Endothelial cell of umbilical vein (primary cell): ENCODE measurements at regions not wholly inside any gene's neighbourhood (a gene's known extent, or its start where the extent isn't known, plus 50 kb on each side); places are given as distances from the start of the nearest gene placed in this dataset.

Source experiments
- BruUV-seq: library from RNA; stranded (reverse); fragments of 400-500 nt; replicated peaks from 2 replicates; lab custom pipeline; 2021; lab: Mats Ljungman, UMichigan
- CTCF ChIA-PET: fragments of 300-600, 350-600 bp; sonication (Branson Sonifier 250); formaldehyde crosslinking; loops from one replicate; lab custom pipeline; 2021; ENCODE audit warnings: antibody characterized with exemption, inconsistent platforms; lab: Charles Lee
- POLR2A ChIA-PET: fragments of 300-600, 350-600 bp; sonication (Branson Sonifier 250); formaldehyde crosslinking; loops from one replicate; lab custom pipeline; 2021; ENCODE audit warnings: antibody characterized with exemption, inconsistent platforms; lab: Charles Lee
- DNase-seq: peaks from one replicate; pipeline ENCODE4 v3.0.0-alpha.2; 2011; ENCODE audit warnings: low read depth, low spot score
- FAIRE-seq: peaks from 2 replicates; lab custom pipeline; 2011; peaks lifted over from hg19 to GRCh38; lab: Jason Lieb, UNC
- H2AFZ ChIP-seq: 2 replicates; pipeline ENCODE4 v1.6.0; 2012; ENCODE audit warnings: low read depth, low read length, control low read depth, inconsistent platforms
- H3K27ac ChIP-seq: 2 replicates; pipeline ENCODE4 v1.5.1; 2011; ENCODE audit warnings: low read depth, mild to moderate bottlenecking, control low read depth, low read length, moderate library complexity; ENCODE audit not compliant: insufficient read depth
- H3K27me3 ChIP-seq, 2 experiments: 2 replicates each; pipeline versions ENCODE4 v1.6.0 to v1.6.1; 2011; ENCODE audit warnings: low read length in 2 of 2, mixed read lengths in 1 of 2; ENCODE audit not compliant: control insufficient read depth in 2 of 2, insufficient read depth in 2 of 2
- H3K36me3 ChIP-seq, 2 experiments: 2 replicates in 1 of 2; 3 replicates in 1 of 2; pipeline ENCODE4 v1.5.1; 2011; ENCODE audit warnings: low read length in 2 of 2, mild to moderate bottlenecking in 1 of 2, moderate library complexity in 1 of 2; ENCODE audit not compliant: control insufficient read depth in 2 of 2, insufficient read depth in 2 of 2; ENCODE audit errors: extremely low read depth in 1 of 2
- H3K4me1 ChIP-seq: 3 replicates; pipeline ENCODE4 v1.5.1; 2011; ENCODE audit warnings: mild to moderate bottlenecking, low read length; ENCODE audit not compliant: control insufficient read depth, insufficient read depth; ENCODE audit errors: extremely low read depth
- H3K4me2 ChIP-seq: 2 replicates; pipeline ENCODE4 v1.6.1; 2011; ENCODE audit warnings: low read length, control low read depth, mixed read lengths; ENCODE audit not compliant: insufficient read depth
- H3K4me3 ChIP-seq, 3 experiments: fragments of 200-600 bp in 1 of 3; sonication (generic), shearing (Covaris generic) in 1 of 3; replicated peaks in 1 of 3; 2 replicates each; pipeline ENCODE4 v1.5.1; 2011 to 2016; ENCODE audit warnings: control low read depth in 3 of 3, low read length in 3 of 3, mild to moderate bottlenecking in 2 of 3, inconsistent platforms in 1 of 3, low read depth in 1 of 3, moderate library complexity in 1 of 3; ENCODE audit not compliant: insufficient read depth in 1 of 3
- H3K79me2 ChIP-seq: 2 replicates; pipeline ENCODE4 v1.6.0; 2012; ENCODE audit warnings: low read length, inconsistent platforms; ENCODE audit not compliant: control insufficient read depth, insufficient read depth
- H3K9ac ChIP-seq: replicated peaks from 2 replicates; pipeline ENCODE3; 2011; ENCODE audit warnings: low read length, control low read depth; ENCODE audit not compliant: insufficient read depth; ENCODE audit errors: extremely low read depth
- H3K9me1 ChIP-seq: replicated peaks from 3 replicates; pipeline ENCODE4 v1.6.0; 2011; ENCODE audit warnings: mild to moderate bottlenecking, low read length; ENCODE audit not compliant: control insufficient read depth, insufficient read depth; ENCODE audit errors: extremely low read depth
- H3K9me3 ChIP-seq: replicated peaks from 2 replicates; pipeline ENCODE4 v1.5.1; 2012; ENCODE audit warnings: low read length, inconsistent platforms; ENCODE audit not compliant: control insufficient read depth, insufficient read depth
- H4K20me1 ChIP-seq: replicated peaks from 2 replicates; pipeline ENCODE3; 2011; ENCODE audit warnings: mild to moderate bottlenecking, low read length; ENCODE audit not compliant: control insufficient read depth, insufficient read depth; ENCODE audit errors: extremely low read depth
- EZH2 ChIP-seq: IDR thresholded peaks from 2 replicates; pipeline ENCODE4 v1.6.1; 2012; ENCODE audit warnings: borderline replicate concordance, low read depth, mild to moderate bottlenecking, moderate library complexity, low read length, inconsistent platforms; ENCODE audit not compliant: severe bottlenecking
- FOS ChIP-seq: IDR thresholded peaks from 2 replicates; pipeline ENCODE4 v1.6.1; 2011; ENCODE audit warnings: mild to moderate bottlenecking, low read length, moderate library complexity, borderline replicate concordance; ENCODE audit not compliant: insufficient read depth
- GATA2 ChIP-seq: IDR thresholded peaks from 2 replicates; pipeline ENCODE4 v1.7.0; 2011; ENCODE audit warnings: low read depth, mild to moderate bottlenecking, moderate library complexity, mixed read lengths, low read length; ENCODE audit not compliant: insufficient read length, insufficient read depth
- JUN ChIP-seq: IDR thresholded peaks from 2 replicates; pipeline ENCODE4 v1.6.1; 2011; ENCODE audit warnings: borderline replicate concordance, low read depth; ENCODE audit not compliant: insufficient read length, insufficient read depth
- MYC ChIP-seq: IDR thresholded peaks from one replicate; pipeline ENCODE4 v1.6.1; 2011; ENCODE audit warnings: mild to moderate bottlenecking, low read depth, low read length
- POLR2A ChIP-seq: IDR thresholded peaks from 2 replicates; pipeline ENCODE4 v1.6.1; 2012; ENCODE audit warnings: low read depth, mild to moderate bottlenecking, control low read depth, low read length
- POLR2AphosphoS5 ChIP-seq: IDR thresholded peaks from 2 replicates; pipeline ENCODE4 v1.6.1; 2012; ENCODE audit warnings: low read depth, mild to moderate bottlenecking, control low read depth, low read length, moderate library complexity; ENCODE audit not compliant: insufficient read depth
- dilution Hi-C: fragments of 300-500 bp; cut with MboI; formaldehyde crosslinking; loops from one replicate; pipeline ENCODE4 v1.15.0; 2019; ENCODE audit warnings: low sequenced_read_pairs; ENCODE audit not compliant: extremely low pct_ligation_motif_present
- intact Hi-C: fragments of 100-400 bp; cut with micrococcal nuclease; formaldehyde crosslinking; loops from one replicate; pipeline ENCODE4 v1.10.0; 2022
- TF ChIP-seq, protein P1 (sequence below): IDR thresholded peaks from 2 replicates; pipeline ENCODE4 v1.6.1; 2011; ENCODE audit not compliant: insufficient read depth, insufficient read length
- TF ChIP-seq, protein P2 (sequence below), 2 donors: IDR thresholded peaks; 1 replicate in 1 of 2; 2 replicates in 1 of 2; pipeline ENCODE4 v1.5.1; 2011; ENCODE audit warnings: low read length in 2 of 2, mild to moderate bottlenecking in 2 of 2, moderate library complexity in 2 of 2, control low read depth in 1 of 2, inconsistent platforms in 1 of 2, low read depth in 1 of 2; ENCODE audit not compliant: insufficient read depth in 1 of 2; ENCODE audit errors: extremely low read depth in 1 of 2

DNA sequence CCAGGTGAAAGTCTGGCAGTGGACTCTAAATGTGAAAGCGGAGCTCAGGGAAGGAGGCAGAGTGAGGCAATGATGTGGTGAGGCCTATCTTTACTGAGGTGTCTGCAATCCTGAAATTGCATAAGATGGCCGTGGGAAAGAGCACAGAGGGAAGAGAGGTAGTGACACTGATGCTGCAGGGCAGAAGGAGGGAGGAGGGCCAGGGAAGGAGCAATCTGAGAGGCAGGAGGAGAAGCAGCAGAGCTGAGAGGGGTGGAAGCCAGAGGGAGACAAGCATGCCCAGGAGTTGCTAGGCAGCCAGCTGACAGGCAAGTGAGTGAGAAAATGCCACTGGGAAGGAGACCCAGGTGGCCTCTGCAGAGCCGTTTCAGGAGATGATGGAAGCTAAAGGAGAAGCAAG lies 97.4 kb upstream of the CNR1 start:
- BruUV-seq, result no TSS peak

More for the DNA sequence above, 97.4 kb upstream of the CNR1 start:
- Histone ChIP-seq H3K9ac (no peak overlapping the region), H3K9me3 (no peaks in the 10 kb centered on the region), H4K20me1 (no peaks in the 10 kb centered on the region), H2AFZ (no peak overlapping the region), H3K27me3 (no peaks in the 10 kb centered on the region), H3K4me2 (no peak overlapping the region), H3K4me3 (no peak overlapping the region), H3K79me2 (no peaks in the 10 kb centered on the region), H3K27ac (no peak overlapping the region), H3K4me1 (no peaks in the 10 kb centered on the region), H3K9me1 (no peaks in the 10 kb centered on the region), H3K36me3 (no peaks in the 10 kb centered on the region)
- intact Hi-C loops (no loop called here), dilution Hi-C loops (no loop called here)
- FAIRE-seq, result no peak
- POLR2A ChIA-PET, result no interaction called here
- TF ChIP-seq GATA2, result no peak
- TF ChIP-seq JUN, result no peak
- no peak for TF ChIP-seq EZH2
- no peak for TF ChIP-seq FOS
- TF ChIP-seq, protein P1, sequence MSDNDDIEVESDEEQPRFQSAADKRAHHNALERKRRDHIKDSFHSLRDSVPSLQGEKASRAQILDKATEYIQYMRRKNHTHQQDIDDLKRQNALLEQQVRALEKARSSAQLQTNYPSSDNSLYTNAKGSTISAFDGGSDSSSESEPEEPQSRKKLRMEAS, result no peak
- no peak for TF ChIP-seq MYC
- TF ChIP-seq, protein P2, sequence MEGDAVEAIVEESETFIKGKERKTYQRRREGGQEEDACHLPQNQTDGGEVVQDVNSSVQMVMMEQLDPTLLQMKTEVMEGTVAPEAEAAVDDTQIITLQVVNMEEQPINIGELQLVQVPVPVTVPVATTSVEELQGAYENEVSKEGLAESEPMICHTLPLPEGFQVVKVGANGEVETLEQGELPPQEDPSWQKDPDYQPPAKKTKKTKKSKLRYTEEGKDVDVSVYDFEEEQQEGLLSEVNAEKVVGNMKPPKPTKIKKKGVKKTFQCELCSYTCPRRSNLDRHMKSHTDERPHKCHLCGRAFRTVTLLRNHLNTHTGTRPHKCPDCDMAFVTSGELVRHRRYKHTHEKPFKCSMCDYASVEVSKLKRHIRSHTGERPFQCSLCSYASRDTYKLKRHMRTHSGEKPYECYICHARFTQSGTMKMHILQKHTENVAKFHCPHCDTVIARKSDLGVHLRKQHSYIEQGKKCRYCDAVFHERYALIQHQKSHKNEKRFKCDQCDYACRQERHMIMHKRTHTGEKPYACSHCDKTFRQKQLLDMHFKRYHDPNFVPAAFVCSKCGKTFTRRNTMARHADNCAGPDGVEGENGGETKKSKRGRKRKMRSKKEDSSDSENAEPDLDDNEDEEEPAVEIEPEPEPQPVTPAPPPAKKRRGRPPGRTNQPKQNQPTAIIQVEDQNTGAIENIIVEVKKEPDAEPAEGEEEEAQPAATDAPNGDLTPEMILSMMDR (IDR thresholded peaks at IDR 0.05; ENCODE audit: extremely low read depth in 1 of 2, insufficient read depth in 1 of 2, low read depth in 1 of 2, low read length in 2 of 2), result no peak
- no peak for TF ChIP-seq POLR2AphosphoS5
- TF ChIP-seq POLR2A, result no peak
- no peak for DNase-seq
- CTCF ChIA-PET, result no interaction called here
